Endothelial cell of umbilical vein (primary cell): ENCODE measurements at regions not wholly inside any gene's neighbourhood (a gene's known extent, or its start where the extent isn't known, plus 50 kb on each side); places are given as distances from the start of the nearest gene placed in this dataset.

Source experiments
- BruUV-seq: library from RNA; stranded (reverse); fragments of 400-500 nt; replicated peaks from 2 replicates; lab custom pipeline; 2021; lab: Mats Ljungman, UMichigan
- CTCF ChIA-PET: fragments of 300-600, 350-600 bp; sonication (Branson Sonifier 250); formaldehyde crosslinking; loops from one replicate; lab custom pipeline; 2021; ENCODE audit warnings: antibody characterized with exemption, inconsistent platforms; lab: Charles Lee
- POLR2A ChIA-PET: fragments of 300-600, 350-600 bp; sonication (Branson Sonifier 250); formaldehyde crosslinking; loops from one replicate; lab custom pipeline; 2021; ENCODE audit warnings: antibody characterized with exemption, inconsistent platforms; lab: Charles Lee
- DNase-seq: peaks from one replicate; pipeline ENCODE4 v3.0.0-alpha.2; 2011; ENCODE audit warnings: low read depth, low spot score
- FAIRE-seq: peaks from 2 replicates; lab custom pipeline; 2011; peaks lifted over from hg19 to GRCh38; lab: Jason Lieb, UNC
- H2AFZ ChIP-seq: 2 replicates; pipeline ENCODE4 v1.6.0; 2012; ENCODE audit warnings: low read depth, low read length, control low read depth, inconsistent platforms
- H3K27ac ChIP-seq: 2 replicates; pipeline ENCODE4 v1.5.1; 2011; ENCODE audit warnings: low read depth, mild to moderate bottlenecking, control low read depth, low read length, moderate library complexity; ENCODE audit not compliant: insufficient read depth
- H3K27me3 ChIP-seq, 2 experiments: 2 replicates each; pipeline versions ENCODE4 v1.6.0 to v1.6.1; 2011; ENCODE audit warnings: low read length in 2 of 2, mixed read lengths in 1 of 2; ENCODE audit not compliant: control insufficient read depth in 2 of 2, insufficient read depth in 2 of 2
- H3K36me3 ChIP-seq, 2 experiments: 2 replicates in 1 of 2; 3 replicates in 1 of 2; pipeline ENCODE4 v1.5.1; 2011; ENCODE audit warnings: low read length in 2 of 2, mild to moderate bottlenecking in 1 of 2, moderate library complexity in 1 of 2; ENCODE audit not compliant: control insufficient read depth in 2 of 2, insufficient read depth in 2 of 2; ENCODE audit errors: extremely low read depth in 1 of 2
- H3K4me1 ChIP-seq: 3 replicates; pipeline ENCODE4 v1.5.1; 2011; ENCODE audit warnings: mild to moderate bottlenecking, low read length; ENCODE audit not compliant: control insufficient read depth, insufficient read depth; ENCODE audit errors: extremely low read depth
- H3K4me2 ChIP-seq: 2 replicates; pipeline ENCODE4 v1.6.1; 2011; ENCODE audit warnings: low read length, control low read depth, mixed read lengths; ENCODE audit not compliant: insufficient read depth
- H3K4me3 ChIP-seq, 3 experiments: fragments of 200-600 bp in 1 of 3; sonication (generic), shearing (Covaris generic) in 1 of 3; replicated peaks in 1 of 3; 2 replicates each; pipeline ENCODE4 v1.5.1; 2011 to 2016; ENCODE audit warnings: control low read depth in 3 of 3, low read length in 3 of 3, mild to moderate bottlenecking in 2 of 3, inconsistent platforms in 1 of 3, low read depth in 1 of 3, moderate library complexity in 1 of 3; ENCODE audit not compliant: insufficient read depth in 1 of 3
- H3K79me2 ChIP-seq: 2 replicates; pipeline ENCODE4 v1.6.0; 2012; ENCODE audit warnings: low read length, inconsistent platforms; ENCODE audit not compliant: control insufficient read depth, insufficient read depth
- H3K9ac ChIP-seq: replicated peaks from 2 replicates; pipeline ENCODE3; 2011; ENCODE audit warnings: low read length, control low read depth; ENCODE audit not compliant: insufficient read depth; ENCODE audit errors: extremely low read depth
- H3K9me1 ChIP-seq: replicated peaks from 3 replicates; pipeline ENCODE4 v1.6.0; 2011; ENCODE audit warnings: mild to moderate bottlenecking, low read length; ENCODE audit not compliant: control insufficient read depth, insufficient read depth; ENCODE audit errors: extremely low read depth
- H3K9me3 ChIP-seq: replicated peaks from 2 replicates; pipeline ENCODE4 v1.5.1; 2012; ENCODE audit warnings: low read length, inconsistent platforms; ENCODE audit not compliant: control insufficient read depth, insufficient read depth
- H4K20me1 ChIP-seq: replicated peaks from 2 replicates; pipeline ENCODE3; 2011; ENCODE audit warnings: mild to moderate bottlenecking, low read length; ENCODE audit not compliant: control insufficient read depth, insufficient read depth; ENCODE audit errors: extremely low read depth
- CTCF ChIP-seq, 2 donors: IDR thresholded peaks; 1 replicate in 1 of 2; 2 replicates in 1 of 2; pipeline ENCODE4 v1.5.1; 2011; ENCODE audit warnings: low read length in 2 of 2, mild to moderate bottlenecking in 2 of 2, moderate library complexity in 2 of 2, control low read depth in 1 of 2, inconsistent platforms in 1 of 2, low read depth in 1 of 2; ENCODE audit not compliant: insufficient read depth in 1 of 2; ENCODE audit errors: extremely low read depth in 1 of 2
- EZH2 ChIP-seq: IDR thresholded peaks from 2 replicates; pipeline ENCODE4 v1.6.1; 2012; ENCODE audit warnings: borderline replicate concordance, low read depth, mild to moderate bottlenecking, moderate library complexity, low read length, inconsistent platforms; ENCODE audit not compliant: severe bottlenecking
- FOS ChIP-seq: IDR thresholded peaks from 2 replicates; pipeline ENCODE4 v1.6.1; 2011; ENCODE audit warnings: mild to moderate bottlenecking, low read length, moderate library complexity, borderline replicate concordance; ENCODE audit not compliant: insufficient read depth
- GATA2 ChIP-seq: IDR thresholded peaks from 2 replicates; pipeline ENCODE4 v1.7.0; 2011; ENCODE audit warnings: low read depth, mild to moderate bottlenecking, moderate library complexity, mixed read lengths, low read length; ENCODE audit not compliant: insufficient read length, insufficient read depth
- JUN ChIP-seq: IDR thresholded peaks from 2 replicates; pipeline ENCODE4 v1.6.1; 2011; ENCODE audit warnings: borderline replicate concordance, low read depth; ENCODE audit not compliant: insufficient read length, insufficient read depth
- MAX ChIP-seq: IDR thresholded peaks from 2 replicates; pipeline ENCODE4 v1.6.1; 2011; ENCODE audit not compliant: insufficient read depth, insufficient read length
- MYC ChIP-seq: IDR thresholded peaks from one replicate; pipeline ENCODE4 v1.6.1; 2011; ENCODE audit warnings: mild to moderate bottlenecking, low read depth, low read length
- POLR2A ChIP-seq: IDR thresholded peaks from 2 replicates; pipeline ENCODE4 v1.6.1; 2012; ENCODE audit warnings: low read depth, mild to moderate bottlenecking, control low read depth, low read length
- POLR2AphosphoS5 ChIP-seq: IDR thresholded peaks from 2 replicates; pipeline ENCODE4 v1.6.1; 2012; ENCODE audit warnings: low read depth, mild to moderate bottlenecking, control low read depth, low read length, moderate library complexity; ENCODE audit not compliant: insufficient read depth
- dilution Hi-C: fragments of 300-500 bp; cut with MboI; formaldehyde crosslinking; loops from one replicate; pipeline ENCODE4 v1.15.0; 2019; ENCODE audit warnings: low sequenced_read_pairs; ENCODE audit not compliant: extremely low pct_ligation_motif_present
- intact Hi-C: fragments of 100-400 bp; cut with micrococcal nuclease; formaldehyde crosslinking; loops from one replicate; pipeline ENCODE4 v1.10.0; 2022

- no peaks in the 10 kb centered on the region for H4K20me1 ChIP-seq
- no peaks in the 10 kb centered on the region for H3K9me1 ChIP-seq
- CTCF ChIA-PET: no interaction called here
- H3K79me2 ChIP-seq: no peaks in the 10 kb centered on the region
- dilution Hi-C loops (no loop called here), intact Hi-C loops (no loop called here)
- peaks cover 8 to 11% of the 10 kb centered on the region in 2 experiments for H3K27me3 ChIP-seq
- DNase-seq (no peak), FAIRE-seq (no peak)
- no peaks in the 10 kb centered on the region for H3K9me3 ChIP-seq
- no peak overlapping the region for H3K9ac ChIP-seq
- TF ChIP-seq MAX: no peak
- no peak for TF ChIP-seq MYC
- TF ChIP-seq GATA2: no peak
- no peak for TF ChIP-seq FOS
- TF ChIP-seq EZH2: no peak
- H2AFZ ChIP-seq: no peak overlapping the region
- H3K4me3 ChIP-seq: no peak overlapping the region
- BruUV-seq: no TSS peak
- H3K36me3 ChIP-seq: no peaks in the 10 kb centered on the region
- no peaks in the 10 kb centered on the region for H3K4me1 ChIP-seq
- no peak overlapping the region for H3K27ac ChIP-seq
- no peak overlapping the region for H3K4me2 ChIP-seq
- POLR2A ChIA-PET: no interaction called here
Observed at GRCh38 chr9:38126730-38127129, 57.7 kb upstream of the SHB start.

GRCh38 chr9:38125889-38126288 lies 56.9 kb upstream of the SHB start:
- TF ChIP-seq CTCF (IDR thresholded peaks at IDR 0.05; ENCODE audit: extremely low read depth in 1 of 2, insufficient read depth in 1 of 2, low read depth in 1 of 2, low read length in 2 of 2) (no peak), MYC (no peak), EZH2 (no peak), POLR2A (no peak), POLR2AphosphoS5 (no peak), GATA2 (no peak), FOS (no peak), MAX (no peak), JUN (no peak)
- Histone ChIP-seq H3K9ac (no peak overlapping the region), H3K36me3 (no peaks in the 10 kb centered on the region), H2AFZ (no peak overlapping the region), H3K27me3 (peaks cover 11 to 14% of the 10 kb centered on the region in 2 experiments), H3K9me3 (no peaks in the 10 kb centered on the region), H3K9me1 (no peaks in the 10 kb centered on the region), H3K27ac (no peak overlapping the region), H3K4me3 (no peak overlapping the region), H3K4me1 (no peaks in the 10 kb centered on the region), H4K20me1 (no peaks in the 10 kb centered on the region), H3K79me2 (no peaks in the 10 kb centered on the region), H3K4me2 (no peak overlapping the region)
- no peak for DNase-seq
- dilution Hi-C loops (no loop called here), intact Hi-C loops (no loop called here)
- FAIRE-seq: no peak
- CTCF ChIA-PET: interaction anchor here (1.2 to 1.4 kb wide), 2 partner anchors 21 to 29 kb away, joined by 3 read pairs; no protein-coding TSS in a partner anchor
- POLR2A ChIA-PET: no interaction called here
- no TSS peak for BruUV-seq
